ENCODE measurements at regions not wholly inside any gene's neighbourhood (a gene's known extent, or its start where the extent isn't known, plus 50 kb on each side); places are given as distances from the start of the nearest gene placed in this dataset.

GRCh38 chr7:41303709-41304108 lies 399.2 kb downstream of the INHBA start:
- POLR2A ChIA-PET (ENCODE audit: partially characterized antibody), result no interaction called here
- no peak for TF ChIP-seq KDM5A (IDR thresholded peaks at IDR 0.05; ENCODE audit: low read length)
- no peak for TF ChIP-seq ATF2 (IDR thresholded peaks at IDR 0.05; ENCODE audit: low read length)
- TF ChIP-seq TAF7 (optimal IDR thresholded peaks at IDR 0.05; ENCODE audit: borderline replicate concordance, low read depth, low read length), result no peak
- TF ChIP-seq GABPA (IDR thresholded peaks at IDR 0.05; ENCODE audit: borderline replicate concordance, insufficient read depth, low read length), result no peak
- TF ChIP-seq PHF8 (conservative IDR thresholded peaks at IDR 0.05; ENCODE audit: low read depth, low read length), result no peak
- TF ChIP-seq KDM1A (IDR thresholded peaks at IDR 0.05; ENCODE audit: borderline replicate concordance, low read length), result no peak
- no peak for TF ChIP-seq POU5F1 (IDR thresholded peaks at IDR 0.05; ENCODE audit: low read depth, low read length)
- no peak for TF ChIP-seq RFX5 (IDR thresholded peaks at IDR 0.05; ENCODE audit: borderline replicate concordance, low read depth, low read length)
- TF ChIP-seq, protein P1, sequence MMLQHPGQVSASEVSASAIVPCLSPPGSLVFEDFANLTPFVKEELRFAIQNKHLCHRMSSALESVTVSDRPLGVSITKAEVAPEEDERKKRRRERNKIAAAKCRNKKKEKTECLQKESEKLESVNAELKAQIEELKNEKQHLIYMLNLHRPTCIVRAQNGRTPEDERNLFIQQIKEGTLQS (IDR thresholded peaks at IDR 0.05; ENCODE audit: insufficient read depth, low read depth, low read length), result no peak
- no peak for TF ChIP-seq CHD2 (IDR thresholded peaks at IDR 0.05; ENCODE audit: low read length)
- no peak for TF ChIP-seq EZH2 (IDR thresholded peaks at IDR 0.05; ENCODE audit: low read depth, low read length, severe bottlenecking)
- no peak overlapping the region for H2BK120ac ChIP-seq (replicated peaks; ENCODE audit: low read depth, low read length)
- no peak overlapping the region for H3K27ac ChIP-seq (ENCODE audit: low read depth, low read length)
- no peak overlapping the region for H3K4me3 ChIP-seq (ENCODE audit: extremely low read depth in 1 of 4, insufficient read depth in 2 of 4, low read depth in 3 of 4, low read length in 4 of 4)
- H3K14ac ChIP-seq (ENCODE audit: insufficient read length), result no peak overlapping the region
- H3K4me2 ChIP-seq (ENCODE audit: insufficient read depth in 1 of 2, low read depth in 2 of 2, low read length in 2 of 2), result no peak overlapping the region
- H4K91ac ChIP-seq (replicated peaks; ENCODE audit: insufficient read length, low read length), result no peak overlapping the region
- FAIRE-seq, result no peak
- H3K9me3 ChIP-seq (ENCODE audit: insufficient read depth in 2 of 2, low read depth in 1 of 2, low read length in 1 of 2), result no peaks in the 10 kb centered on the region
- no peak overlapping the region for H2BK15ac ChIP-seq (ENCODE audit: low read length)
- no peak overlapping the region for H2BK5ac ChIP-seq (ENCODE audit: low read depth, low read length)
- no peaks in the 10 kb centered on the region for H4K20me1 ChIP-seq (replicated peaks in 1 of 2; ENCODE audit: control insufficient read depth in 1 of 2, insufficient read depth in 2 of 2, low read length in 2 of 2)
- H3K23ac ChIP-seq (ENCODE audit: insufficient read length), result no peak overlapping the region
- no peak overlapping the region for H3K9ac ChIP-seq (replicated peaks in 1 of 4; ENCODE audit: extremely low read depth in 1 of 4, low read depth in 3 of 4, low read length in 3 of 4)
- H3K4ac ChIP-seq (replicated peaks; ENCODE audit: insufficient read length, low read depth, low read length), result no peak overlapping the region
- 98% methylated on average over 4 of the region's 4 CpGs; no CpG with 5 or more reads in 1 of the 2 experiments for WGBS, 2 experiments (ENCODE audit: extremely low coverage in 1 of 2, insufficient coverage in 1 of 2, insufficient read length in 1 of 2, insufficient replicate concordance in 2 of 2, low coverage in 1 of 2, low lambda C conversion rate in 2 of 2, missing lambda C conversion rate in 1 of 2)
- no peak overlapping the region for H3K18ac ChIP-seq (ENCODE audit: extremely low read depth, low read length)
- H2AK5ac ChIP-seq (ENCODE audit: low read depth, low read length), result no peak overlapping the region
- no peak overlapping the region for H2AFZ ChIP-seq (ENCODE audit: low read length)
- H3K79me1 ChIP-seq (ENCODE audit: low read depth, low read length), result no peaks in the 10 kb centered on the region; the same call in 1 of the 2 replicates
- H4K5ac ChIP-seq (ENCODE audit: insufficient read length, low read depth, low read length), result no peak overlapping the region
- no peaks in the 10 kb centered on the region for H3K23me2 ChIP-seq (ENCODE audit: low read depth, low read length)
- H3K36me3 ChIP-seq (ENCODE audit: control insufficient read depth in 2 of 4, insufficient read depth in 4 of 4, low read length in 3 of 4), result no peaks in the 10 kb centered on the region
- H3K27me3 ChIP-seq (replicated peaks in 1 of 4; ENCODE audit: control insufficient read depth in 3 of 4, extremely low read depth in 1 of 4, insufficient read depth in 3 of 4, low read length in 3 of 4), result no peaks in the 10 kb centered on the region
- no peak for DNase-seq (ENCODE audit: low read depth in 1 of 2, low spot score in 2 of 2)
- no peak overlapping the region for H2BK20ac ChIP-seq (ENCODE audit: low read length)
- no peaks in the 10 kb centered on the region for H3K4me1 ChIP-seq (replicated peaks in 1 of 4; ENCODE audit: control insufficient read depth in 3 of 4, insufficient read depth in 4 of 4, low read length in 3 of 4)
- CTCF ChIA-PET (ENCODE audit: partially characterized antibody), result interaction anchor here (0.6 kb wide), 1 partner anchor 1154 kb away, joined by 3 read pairs; no protein-coding TSS in a partner anchor
- no peak overlapping the region for H2BK12ac ChIP-seq (ENCODE audit: low read depth, low read length)
- no peak overlapping the region for H3K56ac ChIP-seq (replicated peaks; ENCODE audit: insufficient read length, low read depth, low read length)
- no peaks in the 10 kb centered on the region for H3K79me2 ChIP-seq (ENCODE audit: control insufficient read depth in 1 of 2, insufficient read depth in 2 of 2, low read length in 2 of 2)
- no peak overlapping the region for H4K8ac ChIP-seq (ENCODE audit: extremely low read depth, insufficient read depth, low read length)
